AG04450 (cell line): ENCODE measurements at regions not wholly inside any gene's neighbourhood (a gene's known extent, or its start where the extent isn't known, plus 50 kb on each side); places are given as distances from the start of the nearest gene placed in this dataset.

Experiments used
- CTCF ChIA-PET: fragments of 300-600, 350-600 bp; formaldehyde crosslinking; extraction: SDS; loops from one replicate; lab custom pipeline; 2022; ENCODE audit warnings: antibody characterized with exemption, inconsistent platforms; lab: Charles Lee
- POLR2A ChIA-PET: fragments of 350-600 bp; formaldehyde crosslinking; extraction: SDS; loops from one replicate; lab custom pipeline; 2021; ENCODE audit warnings: antibody characterized with exemption, inconsistent platforms; lab: Yijun Ruan, JAX
- DNase-seq: peaks from one replicate; pipeline ENCODE4 v3.0.0-alpha.2; 2011; ENCODE audit warnings: low read depth, low spot score
- H3K27ac ChIP-seq: one replicate; pipeline ENCODE4 v1.5.1; 2012; ENCODE audit warnings: low read depth, low read length, control low read depth
- H3K27me3 ChIP-seq: one replicate; pipeline ENCODE4 v1.6.0; 2012; ENCODE audit warnings: low read length; ENCODE audit not compliant: control insufficient read depth, insufficient read depth
- H3K4me3 ChIP-seq: 2 replicates; pipeline ENCODE4 v1.5.1; 2011; ENCODE audit warnings: mild to moderate bottlenecking, low read depth, low read length, control low read depth
- H3K9me3 ChIP-seq: 2 replicates; pipeline ENCODE4 v1.5.1; 2012; ENCODE audit warnings: low read length; ENCODE audit not compliant: control insufficient read depth, insufficient read depth
- TF ChIP-seq, protein P1 (sequence below): IDR thresholded peaks from 2 replicates; pipeline ENCODE4 v1.5.1; 2011; ENCODE audit warnings: low read depth, low read length, control low read depth, inconsistent platforms

DNA sequence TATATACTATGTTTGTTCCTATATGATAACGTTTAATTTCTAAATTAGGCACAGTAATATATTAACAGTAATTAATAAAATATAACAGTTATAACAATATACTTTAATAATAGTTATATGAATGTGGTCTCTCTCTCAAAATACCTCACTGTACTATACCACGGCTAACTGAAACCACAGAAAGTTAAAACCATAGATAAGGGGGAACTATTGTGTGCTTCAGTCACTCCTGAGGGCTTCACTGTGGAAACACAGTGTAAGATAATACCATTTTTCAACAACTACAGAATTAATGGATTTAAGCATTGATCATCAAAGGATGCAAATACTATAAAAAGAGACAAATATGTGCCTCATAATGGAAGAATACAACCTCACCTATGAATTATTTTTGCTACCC lies 266.4 kb upstream of the RGS6 start:
- Histone ChIP-seq H3K27ac (no peak overlapping the region), H3K27me3 (no peaks in the 10 kb centered on the region), H3K9me3 (no peaks in the 10 kb centered on the region), H3K4me3 (no peak overlapping the region)
- TF ChIP-seq, protein P1, sequence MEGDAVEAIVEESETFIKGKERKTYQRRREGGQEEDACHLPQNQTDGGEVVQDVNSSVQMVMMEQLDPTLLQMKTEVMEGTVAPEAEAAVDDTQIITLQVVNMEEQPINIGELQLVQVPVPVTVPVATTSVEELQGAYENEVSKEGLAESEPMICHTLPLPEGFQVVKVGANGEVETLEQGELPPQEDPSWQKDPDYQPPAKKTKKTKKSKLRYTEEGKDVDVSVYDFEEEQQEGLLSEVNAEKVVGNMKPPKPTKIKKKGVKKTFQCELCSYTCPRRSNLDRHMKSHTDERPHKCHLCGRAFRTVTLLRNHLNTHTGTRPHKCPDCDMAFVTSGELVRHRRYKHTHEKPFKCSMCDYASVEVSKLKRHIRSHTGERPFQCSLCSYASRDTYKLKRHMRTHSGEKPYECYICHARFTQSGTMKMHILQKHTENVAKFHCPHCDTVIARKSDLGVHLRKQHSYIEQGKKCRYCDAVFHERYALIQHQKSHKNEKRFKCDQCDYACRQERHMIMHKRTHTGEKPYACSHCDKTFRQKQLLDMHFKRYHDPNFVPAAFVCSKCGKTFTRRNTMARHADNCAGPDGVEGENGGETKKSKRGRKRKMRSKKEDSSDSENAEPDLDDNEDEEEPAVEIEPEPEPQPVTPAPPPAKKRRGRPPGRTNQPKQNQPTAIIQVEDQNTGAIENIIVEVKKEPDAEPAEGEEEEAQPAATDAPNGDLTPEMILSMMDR: no peak
- ChIA-PET POLR2A (interaction anchor here (1.0 kb wide), 1 partner anchor 49 kb away, joined by 3 read pairs; no protein-coding TSS in a partner anchor), CTCF (interaction anchor here (0.6 to 1.7 kb wide), 3 partner anchors 71 to 189 kb away, joined by 3 to 7 read pairs (median 4); no protein-coding TSS in a partner anchor)
- DNase-seq: no peak

DNA sequence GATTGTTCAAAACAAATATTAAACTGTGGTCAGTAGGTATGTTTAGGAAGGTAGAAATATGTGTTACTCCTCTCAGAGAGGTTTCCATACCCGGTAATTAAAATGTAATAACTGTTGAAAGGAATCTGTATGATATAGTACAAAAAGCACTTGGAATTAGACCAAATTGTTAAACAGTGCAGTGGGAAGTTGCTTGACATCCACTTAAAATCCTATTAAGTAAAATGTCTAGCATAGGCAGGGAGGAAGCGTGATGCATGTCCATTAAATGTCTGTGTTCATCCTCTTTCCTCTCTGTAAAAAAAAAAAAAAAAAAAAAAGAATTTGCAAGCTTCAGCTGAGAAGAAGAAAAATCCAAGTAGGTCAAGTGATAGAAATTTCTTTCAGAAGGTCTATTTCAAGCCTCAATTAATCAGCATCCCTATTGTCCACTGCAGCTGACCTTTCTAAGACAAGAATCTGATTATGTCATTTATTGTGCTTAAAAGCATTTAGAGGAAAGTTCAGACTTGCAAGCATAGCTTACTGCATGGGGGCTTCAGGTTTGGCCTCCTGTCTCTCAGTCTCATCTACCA lies 265.6 kb upstream of the RGS6 start:
- Histone ChIP-seq H3K27ac (no peak overlapping the region), H3K27me3 (no peaks in the 10 kb centered on the region), H3K9me3 (no peaks in the 10 kb centered on the region), H3K4me3 (no peak overlapping the region)
- DNase-seq: no peak
- TF ChIP-seq, protein P1: no peak
- ChIA-PET CTCF (interaction anchor here (0.6 to 1.0 kb wide), 3 partner anchors 22 to 189 kb away, joined by 3 to 13 read pairs (median 4); no protein-coding TSS in a partner anchor), POLR2A (interaction anchor here (0.6 kb wide), 1 partner anchor 75 kb away, joined by 3 read pairs; no protein-coding TSS in a partner anchor)

DNA sequence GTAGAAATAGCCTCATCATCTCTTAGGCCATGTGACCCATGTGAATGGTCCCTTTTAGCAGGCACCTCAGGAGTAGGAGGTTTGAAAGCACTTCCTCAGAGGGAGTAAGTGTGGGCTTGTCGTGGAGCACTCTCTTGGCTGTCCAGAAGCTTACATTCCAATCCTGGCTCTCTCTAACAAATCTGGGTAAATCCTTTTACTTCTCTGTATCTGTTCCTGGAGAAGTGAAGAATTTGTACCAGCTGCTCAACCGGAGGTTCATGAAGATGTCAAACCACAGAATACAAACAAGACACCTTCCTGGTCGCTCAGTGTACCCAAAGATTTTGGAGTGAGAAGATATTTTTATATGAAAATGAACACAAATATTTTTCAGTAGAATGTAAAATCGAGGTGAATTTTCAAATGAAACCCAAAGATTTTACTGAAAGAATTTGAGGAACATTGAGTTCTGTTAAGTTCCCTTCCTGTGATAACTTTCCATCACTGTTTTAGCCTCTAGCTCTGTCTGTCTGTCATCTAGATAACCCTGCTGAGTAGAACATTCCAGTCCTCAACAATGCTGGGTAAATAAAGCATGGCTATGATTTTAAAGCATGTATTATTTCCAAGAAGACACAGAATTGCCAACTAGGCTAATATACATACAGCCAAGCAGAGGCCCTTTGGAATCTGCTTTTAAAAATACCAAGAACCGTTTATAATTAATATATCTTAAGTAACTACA lies 263.9 kb upstream of the RGS6 start:
- Histone ChIP-seq H3K9me3 (no peaks in the 10 kb centered on the region), H3K4me3 (no peak overlapping the region), H3K27me3 (no peaks in the 10 kb centered on the region), H3K27ac (no peak overlapping the region)
- DNase-seq: no peak
- CTCF ChIA-PET: interaction anchor here (0.7 to 1.5 kb wide), 3 partner anchors 15 to 502 kb away, joined by 3 to 5 read pairs (median 4); no protein-coding TSS in a partner anchor
- POLR2A ChIA-PET: interaction anchor here (0.5 to 0.7 kb wide), 2 partner anchors 87 to 303 kb away, joined by 3 to 4 read pairs; no protein-coding TSS in a partner anchor
- TF ChIP-seq, protein P1: no peak

DNA sequence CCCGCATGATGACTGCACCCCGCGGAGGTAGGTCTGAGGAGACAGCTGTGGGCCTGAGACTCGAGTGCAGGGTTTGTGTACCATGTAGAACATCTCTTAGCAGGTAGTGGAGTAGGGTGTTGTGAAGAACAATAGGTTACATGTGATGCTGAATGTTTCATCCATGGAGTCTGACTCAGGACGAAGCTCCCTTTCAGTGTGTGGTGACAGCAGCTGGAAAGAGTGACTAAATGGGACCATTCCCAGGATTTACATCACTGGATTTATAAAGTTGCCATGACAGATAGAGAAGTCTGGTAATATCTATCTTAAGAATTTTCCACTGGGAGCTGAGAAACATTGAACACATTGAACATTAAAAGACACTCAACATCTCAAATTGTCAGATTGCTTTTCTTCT lies 259.6 kb upstream of the RGS6 start:
- TF ChIP-seq, protein P1: no peak
- no peak for DNase-seq
- Histone ChIP-seq H3K27me3 (no peaks in the 10 kb centered on the region), H3K9me3 (no peaks in the 10 kb centered on the region), H3K27ac (no peak overlapping the region), H3K4me3 (no peak overlapping the region)
- ChIA-PET CTCF (no interaction called here), POLR2A (no interaction called here)
